Vagina (tissue), 2 donors: ENCODE measurements at regions not wholly inside any gene's neighbourhood (a gene's known extent, or its start where the extent isn't known, plus 50 kb on each side); places are given as distances from the start of the nearest gene placed in this dataset.

ENCODE experiments used
- CTCF ChIP-seq, 3 experiments: fragments of 450-650 bp in 2 of 3; fragments of 200-600 bp in 1 of 3; sonication (generic) in 1 of 3; IDR thresholded peaks; one replicate each; pipeline ENCODE4 v1.5.1; 2017 to 2019; ENCODE audit warnings: antibody characterized with exemption in 3 of 3, mild to moderate bottlenecking in 2 of 3, moderate library complexity in 2 of 3
- POLR2A ChIP-seq, 2 donors: fragments of 450-650 bp; IDR thresholded peaks; one replicate each; pipeline ENCODE4 v1.6.1; 2017; ENCODE audit warnings: antibody characterized with exemption in 2 of 2, mild to moderate bottlenecking in 2 of 2, moderate library complexity in 2 of 2

DNA sequence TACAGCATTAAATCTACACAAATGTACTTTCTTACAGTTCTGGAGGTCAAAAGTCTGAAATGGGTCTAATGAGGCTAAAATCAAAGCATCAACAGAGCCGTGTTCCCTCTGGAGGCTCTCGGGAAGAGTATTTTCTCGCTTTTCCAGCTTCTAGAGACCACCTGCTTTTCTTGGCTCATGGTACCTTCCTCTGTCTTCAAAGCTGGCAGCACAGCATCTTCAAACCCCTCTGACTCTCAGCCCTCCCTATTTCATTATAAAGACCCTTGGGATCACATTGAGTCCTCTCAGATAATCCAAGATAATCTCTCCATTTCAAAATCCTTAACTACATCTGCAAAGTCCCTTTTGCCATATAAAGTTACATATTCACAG lies 117.8 kb upstream of the NCK2 start:
- TF ChIP-seq POLR2A (IDR thresholded peaks at IDR 0.05) (no peak), CTCF (IDR thresholded peaks at IDR 0.05) (no peak)
